HL-60/S4 treated with retinoic acid at 250 ng/mL for 4 days and 3 days (cell line): ENCODE measurements at regions not wholly inside any gene's neighbourhood (a gene's known extent, or its start where the extent isn't known, plus 50 kb on each side); places are given as distances from the start of the nearest gene placed in this dataset.
"Not testable (repeated sequence)": the region's sequence is repeated elsewhere in the genome, so short reads cannot be mapped to it uniquely, and the experiment has no call there.

ENCODE experiments used
- in situ Hi-C: fragments of 300-500 bp; cut with MboI; formaldehyde crosslinking; loops from 2 replicates; pipeline ENCODE4 v1.7.0; 2022; ENCODE audit warnings: low sequenced_read_pairs

- in situ Hi-C loops, result no loop called here
Measured at GRCh38 chr5:158226496-158226895, 367.6 kb upstream of the CLINT1 start.

DNA sequence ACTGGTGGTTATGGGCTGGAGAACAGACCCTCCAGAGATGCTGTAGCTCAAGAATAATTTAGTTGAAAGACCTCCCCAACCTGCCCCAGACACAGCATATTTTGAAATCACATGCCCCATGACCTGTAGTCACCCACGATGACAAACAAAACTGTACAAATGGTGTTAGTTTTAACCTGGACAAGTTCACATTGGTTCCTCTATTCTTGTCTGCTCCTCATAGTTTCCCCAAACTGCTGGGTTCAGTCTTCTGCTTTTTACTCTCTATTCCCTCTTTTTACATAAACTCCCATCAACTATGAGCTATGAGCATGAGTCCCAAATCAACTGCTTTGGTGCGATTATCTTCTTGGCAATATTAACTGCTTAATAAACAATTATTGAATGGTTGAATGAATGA is 365.3 kb upstream of the CLINT1 start:
- in situ Hi-C loops, result no loop called here

- in situ Hi-C loops, result no loop called here
Measured at GRCh38 chr5:158223054-158223600, 364.2 kb upstream of the CLINT1 start.

GRCh38 chr5:158212917-158213316 is 354.0 kb upstream of the CLINT1 start:
- in situ Hi-C loops, result no loop called here

- in situ Hi-C loops, result no loop called here
Measured at GRCh38 chr5:158212237-158212636, 353.3 kb upstream of the CLINT1 start.

GRCh38 chr5:158209219-158209908 is 350.4 kb upstream of the CLINT1 start:
- in situ Hi-C loops, result no loop called here

DNA sequence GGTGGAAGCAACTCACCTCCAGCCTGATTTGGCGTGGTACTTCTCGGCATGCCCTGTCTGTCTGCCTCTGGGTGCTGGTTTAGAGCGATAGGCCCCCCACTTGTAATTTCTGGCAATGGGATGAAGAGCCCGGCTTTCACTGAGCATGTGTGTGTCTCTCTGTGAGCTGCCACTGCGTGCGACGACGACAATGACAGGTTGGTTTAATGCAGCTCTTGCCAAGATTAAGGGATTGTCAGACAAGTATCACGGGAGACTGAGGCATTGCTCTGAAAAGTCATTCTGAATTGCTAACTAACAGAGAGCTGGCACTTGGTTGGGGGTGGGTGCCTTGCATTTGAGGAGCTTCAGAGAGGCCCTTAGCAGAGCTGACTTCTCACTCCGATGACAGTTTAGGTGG is 348.8 kb upstream of the CLINT1 start:
- in situ Hi-C loops, result no loop called here

DNA sequence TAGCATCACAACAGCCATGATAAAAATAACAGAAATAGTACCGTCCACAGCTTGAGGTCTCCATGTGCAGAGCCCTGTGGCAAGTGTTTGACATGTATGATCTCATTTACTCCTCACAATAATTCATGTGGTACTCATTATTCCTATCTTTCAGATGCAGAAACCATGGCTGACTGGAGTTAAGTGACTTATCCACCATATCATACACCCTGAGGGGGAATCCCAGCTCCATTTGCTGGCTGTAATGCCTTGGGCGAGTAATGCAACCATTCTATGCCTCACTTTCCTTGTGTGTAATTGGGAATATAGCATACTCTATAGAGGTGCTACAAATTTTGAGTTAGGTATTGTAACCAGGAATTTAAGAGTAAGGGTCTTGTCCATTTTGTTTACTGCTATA is 347.0 kb upstream of the CLINT1 start:
- in situ Hi-C loops, result no loop called here

DNA sequence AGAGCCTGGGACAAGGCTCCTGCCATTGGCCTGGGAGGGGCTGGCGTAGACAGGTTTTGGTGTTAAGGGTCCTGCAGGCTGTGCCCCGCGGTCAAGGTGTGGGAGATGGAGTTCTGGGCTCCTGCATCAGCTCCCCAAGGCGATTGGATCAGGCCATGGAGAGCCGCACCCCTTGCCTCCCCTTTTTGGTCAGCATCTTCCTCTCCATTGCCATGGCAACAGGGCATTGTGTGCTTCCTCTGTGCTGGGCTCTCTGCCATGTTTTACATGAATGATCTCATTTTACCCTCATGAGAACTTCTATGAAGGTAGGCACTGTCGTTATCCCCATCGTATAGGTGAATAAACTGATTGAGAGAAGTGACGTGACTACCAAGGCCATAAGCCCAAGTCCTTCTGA is 344.3 kb upstream of the CLINT1 start:
- in situ Hi-C loops, result no loop called here

- in situ Hi-C loops, result no loop called here
Measured at GRCh38 chr5:158202801-158203200, 343.9 kb upstream of the CLINT1 start.

DNA sequence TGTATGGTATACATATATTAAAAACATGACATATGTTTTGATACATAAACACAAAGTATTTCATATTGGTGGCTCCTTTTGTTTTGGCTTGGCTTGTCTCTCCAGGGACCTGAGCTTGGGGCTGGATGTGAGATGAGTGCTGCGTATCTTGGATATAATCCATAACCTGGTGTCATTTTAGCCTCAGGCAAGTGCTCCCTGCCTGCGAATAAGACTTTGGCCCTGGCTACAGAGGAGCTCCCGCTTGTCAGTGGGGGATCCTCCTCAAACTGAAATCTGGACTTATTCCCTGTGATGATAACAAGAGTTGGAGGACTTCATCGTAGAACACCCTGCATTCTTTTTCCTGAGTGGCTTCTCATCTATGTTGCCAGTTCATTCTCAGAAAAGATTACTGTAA is 341.7 kb upstream of the CLINT1 start:
- in situ Hi-C loops, result no loop called here

DNA sequence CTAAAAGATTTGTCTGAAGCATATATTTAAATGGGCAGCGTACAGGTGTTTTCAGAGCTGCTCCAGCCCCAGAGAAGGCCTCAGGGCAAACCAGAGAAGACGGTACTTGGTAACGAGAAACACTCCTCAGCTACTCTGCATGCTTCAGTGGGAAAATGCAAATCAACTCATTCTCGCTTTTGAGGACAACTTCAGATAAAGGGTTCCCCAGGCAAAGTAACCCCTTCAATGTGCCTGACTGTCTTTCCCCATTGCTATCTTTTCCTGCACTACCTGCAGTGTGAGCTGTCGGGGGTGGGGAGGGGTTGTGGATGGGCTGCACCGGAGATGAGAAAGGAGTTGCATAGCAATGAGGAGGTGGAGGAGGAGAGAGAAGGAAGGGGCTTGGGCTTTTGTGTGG is 339.7 kb upstream of the CLINT1 start:
- in situ Hi-C loops, result no loop called here

DNA sequence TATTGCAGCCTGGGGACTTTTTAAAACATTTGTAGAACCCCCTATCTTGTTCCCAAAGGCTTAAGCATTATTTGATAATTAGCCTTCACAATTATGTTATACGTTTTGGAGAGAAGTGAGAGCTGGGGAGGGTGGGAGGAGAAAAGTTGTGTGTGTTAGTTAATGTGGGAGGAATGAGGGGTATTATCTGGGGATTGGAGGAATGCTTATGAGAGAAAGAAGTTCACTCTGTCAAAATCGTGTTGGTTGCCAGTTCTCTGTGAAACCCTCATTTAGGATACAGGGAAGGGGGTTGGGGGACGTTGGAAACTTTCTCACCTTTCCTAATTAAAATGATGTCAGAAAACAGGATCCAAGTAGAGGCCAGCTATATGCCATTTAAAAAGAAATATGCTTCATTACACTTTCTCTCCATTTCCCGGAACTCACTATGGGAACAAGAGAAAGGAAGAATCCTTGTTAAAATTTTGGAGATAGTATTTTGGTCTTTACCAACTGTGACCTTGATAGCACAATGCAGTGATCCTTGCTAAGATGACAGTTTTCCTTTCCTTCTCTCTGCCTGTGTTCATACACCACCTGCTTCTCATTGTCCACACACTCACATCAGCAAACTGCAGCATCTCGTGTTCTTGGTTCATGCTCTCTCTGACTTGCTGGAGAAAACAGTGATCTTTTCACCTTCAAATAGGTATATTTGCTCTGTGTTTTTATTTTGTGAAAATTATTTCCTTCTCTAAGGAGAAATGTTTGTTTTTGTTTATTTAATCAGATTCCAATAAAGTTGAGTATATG is 336.7 kb upstream of the CLINT1 start:
- in situ Hi-C loops, result no loop called here

DNA sequence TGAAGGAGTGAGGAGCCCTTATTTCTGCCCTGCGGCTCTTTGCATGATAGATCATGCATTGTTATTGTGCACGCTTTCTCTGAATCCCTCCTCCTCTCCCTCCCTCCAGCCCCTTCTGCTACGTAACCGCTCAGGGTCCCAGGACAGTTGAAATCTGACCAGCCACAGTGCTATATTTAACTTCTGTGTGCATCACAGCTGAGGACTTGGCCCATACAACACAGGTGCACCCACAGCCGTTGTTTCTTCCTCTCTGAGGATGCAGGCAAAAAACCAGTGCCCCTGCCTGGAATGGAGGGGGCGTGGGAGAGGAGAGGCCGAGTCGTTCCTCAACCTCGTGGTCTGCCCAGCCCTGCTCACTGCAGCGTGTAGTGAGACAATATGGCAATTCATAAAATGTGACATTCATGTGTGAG is 335.6 kb upstream of the CLINT1 start:
- in situ Hi-C loops, result no loop called here

DNA sequence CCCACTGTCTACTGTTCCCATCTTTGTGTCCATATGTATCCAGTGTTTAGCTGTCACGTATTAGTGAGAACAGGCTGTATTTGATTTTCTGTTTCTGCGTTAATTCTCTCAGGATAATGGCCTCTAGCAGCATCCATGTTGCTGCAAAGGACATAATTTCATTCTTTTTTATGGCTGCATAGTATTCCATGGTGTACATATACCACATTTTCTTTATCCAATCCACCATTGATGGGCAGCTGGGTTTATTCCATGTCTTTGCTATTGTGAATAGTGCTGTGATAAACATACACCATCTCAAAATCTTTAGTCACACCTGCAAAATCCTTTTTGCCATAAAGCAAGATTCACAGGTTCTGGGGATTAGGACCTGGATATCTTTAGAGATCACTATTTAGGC is 334.4 kb upstream of the CLINT1 start:
- in situ Hi-C loops, result not testable (repeated sequence)

- in situ Hi-C loops, result no loop called here
Measured at GRCh38 chr5:158180407-158180806, 321.5 kb upstream of the CLINT1 start.

GRCh38 chr5:158179271-158179670 is 320.3 kb upstream of the CLINT1 start:
- in situ Hi-C loops, result loop anchor here (10.0 kb wide), 1 partner anchor 926 kb away; no protein-coding TSS in a partner anchor

- in situ Hi-C loops, result loop anchor here (10.0 kb wide), 1 partner anchor 926 kb away; no protein-coding TSS in a partner anchor
Measured at GRCh38 chr5:158178535-158178934, 319.6 kb upstream of the CLINT1 start.

- in situ Hi-C loops, result loop anchor here (10.0 kb wide), 1 partner anchor 928 kb away; no protein-coding TSS in a partner anchor
Measured at GRCh38 chr5:158177146-158177545, 318.2 kb upstream of the CLINT1 start.

DNA sequence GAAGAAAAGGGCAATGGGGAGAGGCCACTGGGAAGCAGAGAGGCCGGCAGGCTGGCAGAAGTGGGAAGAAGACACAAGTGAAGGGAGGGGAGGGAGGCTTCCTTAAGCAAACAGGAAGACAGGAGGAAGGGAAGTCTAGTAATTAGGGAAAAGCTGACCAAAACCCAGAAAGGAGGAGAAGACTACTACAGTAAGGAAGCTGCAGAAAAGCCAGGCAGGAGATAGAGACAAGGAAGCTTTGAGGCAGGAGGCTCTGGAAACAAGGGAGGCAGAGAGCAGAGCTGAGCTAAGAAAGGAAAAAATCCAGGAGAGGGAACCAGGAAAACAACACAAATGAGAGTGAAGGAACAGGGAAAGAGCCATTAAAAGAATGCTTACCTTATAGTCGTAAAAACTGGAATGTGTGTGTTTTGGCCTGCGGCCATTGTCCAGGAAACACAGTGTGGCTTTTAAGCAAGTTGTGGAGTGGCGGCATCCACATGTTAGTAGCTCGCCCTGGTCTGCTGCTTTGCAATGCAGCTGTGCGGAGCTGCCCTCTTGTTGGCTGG is 317.1 kb upstream of the CLINT1 start:
- in situ Hi-C loops, result loop anchor here (10.0 kb wide), 1 partner anchor 929 kb away; no protein-coding TSS in a partner anchor
